ENCODE measurements at regions not wholly inside any gene's neighbourhood (a gene's known extent, or its start where the extent isn't known, plus 50 kb on each side); places are given as distances from the start of the nearest gene placed in this dataset.

DNA sequence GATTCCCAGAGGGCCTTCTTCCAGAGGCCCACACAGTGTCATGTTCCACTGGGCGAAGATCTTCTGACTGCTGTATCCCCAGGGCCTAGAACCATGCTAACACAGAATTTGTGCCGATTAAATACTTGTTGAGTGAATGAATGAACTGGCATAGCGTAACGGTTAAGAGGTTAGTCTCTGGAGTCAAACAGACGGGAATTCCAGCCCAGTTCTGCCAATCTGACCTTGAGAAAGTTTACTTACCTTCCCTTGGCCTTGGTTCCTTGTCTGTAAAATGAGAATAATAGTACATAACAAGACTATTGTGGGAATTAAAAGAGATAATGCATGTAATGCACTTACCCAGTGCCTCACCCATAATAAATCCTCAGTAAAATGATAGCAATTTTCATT lies 58.3 kb upstream of the PLAC1 start:
- DNase-seq: no peak

DNA sequence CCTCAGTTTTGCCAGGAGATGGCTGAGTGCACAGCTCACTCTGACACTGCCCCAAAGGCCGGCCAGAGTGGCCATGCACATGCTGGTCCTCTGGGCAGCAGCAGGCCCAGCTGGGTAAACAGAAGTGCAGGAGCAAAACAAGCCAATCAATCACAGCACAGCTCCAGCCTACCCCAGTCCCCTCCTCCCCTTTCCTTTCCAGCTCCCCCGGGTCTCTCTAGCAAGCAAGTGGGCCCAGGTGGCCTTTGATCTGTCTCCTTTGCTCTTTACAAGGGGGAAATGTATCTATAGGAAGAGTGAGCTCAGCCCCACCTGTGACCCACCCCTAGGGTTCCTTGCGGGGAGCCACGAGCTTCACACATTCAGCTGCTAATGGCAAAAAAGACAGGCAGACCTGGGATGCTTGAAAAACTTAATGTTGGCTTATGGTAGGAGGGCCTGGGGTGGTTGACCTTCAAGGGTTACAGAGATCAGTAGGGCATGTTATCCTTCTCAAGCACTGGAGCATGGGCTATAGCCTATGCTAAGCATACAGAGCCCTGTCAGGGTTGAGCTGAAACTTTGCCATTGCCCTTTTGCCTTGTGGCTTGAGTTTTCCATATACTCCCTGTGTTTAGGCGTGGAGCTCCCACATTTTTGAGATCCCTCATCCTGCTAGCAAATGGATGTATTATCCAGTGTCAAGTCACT lies 57.8 kb upstream of the PLAC1 start:
- no peak for DNase-seq

- no peak for DNase-seq
These were observed 56.4 kb upstream of the PLAC1 start for GRCh38 chrX:134714633-134715110.

DNA sequence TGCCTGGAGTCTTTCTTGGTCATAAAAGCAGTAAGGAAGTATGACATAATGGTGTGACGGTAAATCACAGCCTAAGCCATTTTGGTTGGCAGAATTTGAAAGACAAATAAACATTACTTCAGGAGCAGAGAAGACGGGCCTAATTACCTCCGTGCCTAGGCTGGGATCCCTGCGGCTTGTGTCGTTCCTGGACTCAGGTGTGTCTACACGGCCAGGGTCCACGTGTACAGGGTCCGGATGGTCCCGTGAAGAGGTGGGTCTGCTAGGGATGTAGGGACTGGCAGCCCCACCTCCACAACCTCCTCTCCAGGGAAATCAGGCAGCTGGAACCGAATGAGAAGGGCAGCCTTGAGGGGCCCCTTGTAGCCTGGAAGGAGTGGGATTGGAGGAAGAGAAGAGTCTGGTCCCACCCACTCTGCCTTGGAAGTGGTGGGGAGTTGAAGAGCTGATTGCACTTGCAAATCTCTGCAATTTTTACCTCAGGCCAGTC lies 55.4 kb upstream of the PLAC1 start:
- DNase-seq: no peak

GRCh38 chrX:134712272-134712671 lies 54.0 kb upstream of the PLAC1 start:
- no peak for DNase-seq

- DNase-seq: no peak
These were observed 53.1 kb upstream of the PLAC1 start for GRCh38 chrX:134711135-134711921.
